H1 (cell line): ENCODE measurements at regions not wholly inside any gene's neighbourhood (a gene's known extent, or its start where the extent isn't known, plus 50 kb on each side); places are given as distances from the start of the nearest gene placed in this dataset.

Experiments
- CTCF ChIA-PET: fragments of 300-600 bp; sonication (Branson Sonifier 250); formaldehyde crosslinking; loops from one replicate; lab custom pipeline; 2021; ENCODE audit not compliant: partially characterized antibody; lab: Charles Lee
- POLR2A ChIA-PET: fragments of 300-600 bp; sonication (Branson Sonifier 250); formaldehyde crosslinking; loops from one replicate; lab custom pipeline; 2021; ENCODE audit warnings: inconsistent platforms; ENCODE audit not compliant: partially characterized antibody; lab: Charles Lee
- DNase-seq, 2 experiments: peaks; one replicate each; pipeline versions ENCODE4 v3.0.0 to v3.0.0-alpha.2; 2010 to 2022; ENCODE audit warnings: low spot score in 2 of 2, low read depth in 1 of 2, mixed read lengths in 1 of 2
- FAIRE-seq: peaks from 2 replicates; lab custom pipeline; 2011; peaks lifted over from hg19 to GRCh38; lab: Jason Lieb, UNC
- H2AFZ ChIP-seq: 2 replicates; pipeline ENCODE4 v1.8.1; 2012; ENCODE audit warnings: low read length, inconsistent platforms
- H2AK5ac ChIP-seq: 2 replicates; pipeline ENCODE4 v1.6.1; 2013; ENCODE audit warnings: low read depth, low read length
- H2BK120ac ChIP-seq: replicated peaks from 2 replicates; pipeline ENCODE3; 2013; ENCODE audit warnings: low read depth, low read length, inconsistent platforms
- H2BK12ac ChIP-seq: 2 replicates; pipeline ENCODE4 v1.6.1; 2013; ENCODE audit warnings: low read depth, low read length
- H2BK15ac ChIP-seq: 2 replicates; pipeline ENCODE4 v1.6.1; 2013; ENCODE audit warnings: low read length
- H2BK20ac ChIP-seq: 2 replicates; pipeline ENCODE4 v1.6.1; 2013; ENCODE audit warnings: low read length
- H2BK5ac ChIP-seq: 2 replicates; pipeline ENCODE4 v1.6.1; 2013; ENCODE audit warnings: low read depth, low read length
- H3K14ac ChIP-seq: 2 replicates; pipeline ENCODE4 v1.6.1; 2013; ENCODE audit warnings: inconsistent platforms; ENCODE audit not compliant: insufficient read length
- H3K18ac ChIP-seq: 2 replicates; pipeline ENCODE4 v1.6.1; 2013; ENCODE audit warnings: low read length; ENCODE audit errors: extremely low read depth
- H3K23ac ChIP-seq: 2 replicates; pipeline ENCODE4 v1.6.1; 2013; ENCODE audit warnings: inconsistent platforms; ENCODE audit not compliant: insufficient read length
- H3K23me2 ChIP-seq: 2 replicates; pipeline ENCODE4 v1.6.1; 2013; ENCODE audit warnings: low read depth, low read length
- H3K27ac ChIP-seq: 2 replicates; pipeline ENCODE4 v1.6.1; 2011; ENCODE audit warnings: low read depth, low read length, inconsistent platforms
- H3K27me3 ChIP-seq, 4 experiments: replicated peaks in 1 of 4; 1 replicate in 1 of 4; 2 replicates in 3 of 4; pipeline versions ENCODE4 v1.6.1 to v1.8.1; 2011 to 2013; ENCODE audit warnings: low read length in 3 of 4, mild to moderate bottlenecking in 3 of 4, inconsistent platforms in 2 of 4, mixed read lengths in 2 of 4, moderate library complexity in 1 of 4; ENCODE audit not compliant: control insufficient read depth in 3 of 4, insufficient read depth in 3 of 4; ENCODE audit errors: extremely low read depth in 1 of 4
- H3K36me3 ChIP-seq, 4 experiments: 2 replicates each; pipeline versions ENCODE4 v1.6.1 to v1.8.1; 2011 to 2013; ENCODE audit warnings: mild to moderate bottlenecking in 4 of 4, low read length in 3 of 4, moderate library complexity in 2 of 4, control low read depth in 1 of 4, inconsistent platforms in 1 of 4; ENCODE audit not compliant: insufficient read depth in 4 of 4, control insufficient read depth in 2 of 4
- H3K4ac ChIP-seq: replicated peaks from 2 replicates; pipeline ENCODE3; 2013; ENCODE audit warnings: low read length, low read depth, mixed read lengths, inconsistent platforms; ENCODE audit not compliant: insufficient read length
- H3K4me1 ChIP-seq, 4 experiments: replicated peaks in 1 of 4; 1 replicate in 1 of 4; 2 replicates in 3 of 4; pipeline versions ENCODE4 v1.6.1 to v1.8.1; 2011 to 2013; ENCODE audit warnings: low read length in 3 of 4, inconsistent platforms in 2 of 4, mixed read lengths in 1 of 4; ENCODE audit not compliant: insufficient read depth in 4 of 4, control insufficient read depth in 3 of 4
- H3K4me2 ChIP-seq, 2 experiments: 2 replicates each; pipeline versions ENCODE4 v1.6.1 to v1.8.1; 2011 to 2013; ENCODE audit warnings: low read depth in 2 of 2, low read length in 2 of 2, control low read depth in 1 of 2, inconsistent platforms in 1 of 2, mild to moderate bottlenecking in 1 of 2; ENCODE audit not compliant: insufficient read depth in 1 of 2
- H3K4me3 ChIP-seq, 4 experiments: fragments of 200-600, 300-600 bp in 1 of 4; sonication (generic), shearing (Covaris generic), sonication (Bioruptor Twin) in 1 of 4; 2 replicates each; pipeline versions ENCODE4 v1.5.1 to v1.8.1; 2011 to 2016; ENCODE audit warnings: low read length in 4 of 4, low read depth in 3 of 4, control low read depth in 2 of 4, inconsistent platforms in 2 of 4, mild to moderate bottlenecking in 2 of 4, mixed read lengths in 1 of 4, moderate library complexity in 1 of 4; ENCODE audit not compliant: insufficient read depth in 2 of 4; ENCODE audit errors: extremely low read depth in 1 of 4
- H3K56ac ChIP-seq: replicated peaks from 2 replicates; pipeline ENCODE3; 2013; ENCODE audit warnings: low read depth, mild to moderate bottlenecking, mixed read lengths, low read length, inconsistent platforms; ENCODE audit not compliant: insufficient read length
- H3K79me1 ChIP-seq: 2 replicates; pipeline ENCODE4 v1.6.1; 2013; ENCODE audit warnings: low read depth, low read length, control low read depth
- H3K79me2 ChIP-seq, 2 experiments: 2 replicates each; pipeline versions ENCODE4 v1.6.1 to v1.8.1; 2012 to 2013; ENCODE audit warnings: low read length in 2 of 2, mild to moderate bottlenecking in 2 of 2, inconsistent platforms in 1 of 2; ENCODE audit not compliant: insufficient read depth in 2 of 2, control insufficient read depth in 1 of 2
- H3K9ac ChIP-seq, 4 experiments: replicated peaks in 1 of 4; 1 replicate in 1 of 4; 2 replicates in 3 of 4; pipeline versions ENCODE4 v1.6.1 to v1.8.1; 2011 to 2013; ENCODE audit warnings: low read depth in 3 of 4, low read length in 3 of 4, control low read depth in 2 of 4, mild to moderate bottlenecking in 2 of 4, moderate library complexity in 2 of 4, inconsistent platforms in 1 of 4; ENCODE audit errors: extremely low read depth in 1 of 4
- H3K9me3 ChIP-seq, 2 experiments: 2 replicates each; pipeline versions ENCODE4 v1.6.1 to v1.8.1; 2012 to 2013; ENCODE audit warnings: mild to moderate bottlenecking in 2 of 2, moderate library complexity in 2 of 2, control low read depth in 1 of 2, inconsistent platforms in 1 of 2, low read depth in 1 of 2, low read length in 1 of 2, mixed read lengths in 1 of 2; ENCODE audit not compliant: insufficient read depth in 2 of 2
- H4K20me1 ChIP-seq, 2 experiments: replicated peaks in 1 of 2; 2 replicates each; pipeline versions ENCODE3 to v1.8.1; 2011 to 2013; ENCODE audit warnings: inconsistent platforms in 2 of 2, low read length in 2 of 2, mild to moderate bottlenecking in 1 of 2; ENCODE audit not compliant: insufficient read depth in 2 of 2, control insufficient read depth in 1 of 2
- H4K5ac ChIP-seq: 2 replicates; pipeline ENCODE4 v1.6.1; 2013; ENCODE audit warnings: low read length, low read depth, mixed read lengths, inconsistent platforms; ENCODE audit not compliant: insufficient read length
- H4K8ac ChIP-seq: 2 replicates; pipeline ENCODE4 v1.8.0; 2013; ENCODE audit warnings: mild to moderate bottlenecking, moderate library complexity, low read length, inconsistent platforms; ENCODE audit not compliant: insufficient read depth; ENCODE audit errors: extremely low read depth
- H4K91ac ChIP-seq: replicated peaks from 2 replicates; pipeline ENCODE3; 2013; ENCODE audit warnings: low read length, mixed read lengths, inconsistent platforms; ENCODE audit not compliant: insufficient read length
- CTCF ChIP-seq, 3 experiments: IDR thresholded peaks; 1 replicate in 2 of 3; 2 replicates in 1 of 3; pipeline versions ENCODE4 v1.5.1 to v1.6.1; 2011; ENCODE audit warnings: low read length in 3 of 3, mild to moderate bottlenecking in 3 of 3, inconsistent platforms in 2 of 3, low read depth in 1 of 3, moderate library complexity in 1 of 3; ENCODE audit not compliant: insufficient read depth in 1 of 3; ENCODE audit errors: control extremely low read depth in 1 of 3
- MAFK ChIP-seq: IDR thresholded peaks from 2 replicates; pipeline ENCODE4 v1.6.1; 2012; ENCODE audit warnings: low read depth, mild to moderate bottlenecking, improper control_type of control experiment, low read length
- NANOG ChIP-seq: IDR thresholded peaks from 2 replicates; pipeline ENCODE4 v1.6.1; 2011; ENCODE audit warnings: low read length, low read depth, mild to moderate bottlenecking, inconsistent platforms; ENCODE audit not compliant: insufficient read depth, poor library complexity, severe bottlenecking
- RBBP5 ChIP-seq: IDR thresholded peaks from 2 replicates; pipeline ENCODE4 v1.7.1; 2012; ENCODE audit warnings: low read depth, mild to moderate bottlenecking, inconsistent platforms, low read length, moderate library complexity, borderline replicate concordance
- WGBS, 2 experiments: shearing (Covaris generic) in 1 of 2; methylation state at CpG; one replicate each; pipeline versions ENCODE4 v1.1.6 to v1.1.7; 2013 to 2015; ENCODE audit warnings: low lambda C conversion rate in 2 of 2, mixed read lengths in 2 of 2, inconsistent platforms in 1 of 2, low coverage in 1 of 2, missing lambda C conversion rate in 1 of 2; ENCODE audit not compliant: insufficient replicate concordance in 2 of 2, insufficient coverage in 1 of 2, insufficient read length in 1 of 2; ENCODE audit errors: extremely low coverage in 1 of 2, missing lambda C conversion rate in 1 of 2; 5-methylcytosine and 5-hydroxymethylcytosine counted together

GRCh38 chr13:88840085-88840484 is 1168.9 kb downstream of the SLITRK5 start:
- Histone ChIP-seq H4K5ac (no peak overlapping the region), H3K9me3 (no peaks in the 10 kb centered on the region), H3K14ac (no peak overlapping the region), H3K23me2 (no peaks in the 10 kb centered on the region), H3K9ac (no peak overlapping the region), H3K4me3 (no peak overlapping the region), H4K8ac (no peak overlapping the region), H2BK5ac (no peak overlapping the region), H2BK20ac (no peak overlapping the region), H2AFZ (no peak overlapping the region), H3K23ac (no peak overlapping the region), H3K56ac (no peak overlapping the region), H3K27ac (no peak overlapping the region), H4K20me1 (no peaks in the 10 kb centered on the region), H3K79me1 (no peaks in the 10 kb centered on the region), H2AK5ac (no peak overlapping the region), H3K4me1 (no peaks in the 10 kb centered on the region), H3K27me3 (peaks cover 0 to 1% (median 0%) of the 10 kb centered on the region in 4 experiments; a peak in 1 of 7 replicates), H3K79me2 (no peaks in the 10 kb centered on the region), H4K91ac (no peak overlapping the region), H2BK12ac (no peak overlapping the region), H3K18ac (no peak overlapping the region), H3K36me3 (no peaks in the 10 kb centered on the region), H2BK15ac (no peak overlapping the region), H3K4ac (no peak overlapping the region), H3K4me2 (no peak overlapping the region), H2BK120ac (no peak overlapping the region)
- DNase-seq (no peak), FAIRE-seq (no peak)
- WGBS, 2 experiments: 100% methylated on average over 3 of the region's 3 CpGs; no CpG with 5 or more reads in 1 of the 2 experiments
- ChIA-PET CTCF (interaction anchor here (0.7 to 1.2 kb wide), 2 partner anchors 13 to 135 kb away, joined by 3 to 4 read pairs; no protein-coding TSS in a partner anchor), POLR2A (no interaction called here)
- no peak for TF ChIP-seq CTCF (IDR thresholded peaks at IDR 0.05; ENCODE audit: control extremely low read depth in 1 of 3, insufficient read depth in 1 of 3, low read depth in 1 of 3, low read length in 3 of 3)
- no peak for TF ChIP-seq MAFK
- no peak for TF ChIP-seq NANOG
- no peak for TF ChIP-seq RBBP5
